Brain microvascular endothelial cell (primary cell): ENCODE measurements at regions not wholly inside any gene's neighbourhood (a gene's known extent, or its start where the extent isn't known, plus 50 kb on each side); places are given as distances from the start of the nearest gene placed in this dataset.

Experiments used
- DNase-seq: peaks from one replicate; pipeline ENCODE4 v3.0.0-alpha.2; 2020
- H3K27ac ChIP-seq: fragments of 250-450 bp; sonication (Bioruptor Pico); 2 replicates; pipeline ENCODE4 v1.5.1; 2020; ENCODE audit warnings: mild to moderate bottlenecking, moderate library complexity
- H3K27me3 ChIP-seq: fragments of 250-450 bp; sonication (Bioruptor Pico); replicated peaks from 2 replicates; pipeline ENCODE4 v1.5.1; 2020; ENCODE audit warnings: mild to moderate bottlenecking
- H3K36me3 ChIP-seq: fragments of 250-450 bp; sonication (Bioruptor Pico); replicated peaks from 2 replicates; pipeline ENCODE4 v1.5.1; 2020; ENCODE audit warnings: mild to moderate bottlenecking
- H3K4me3 ChIP-seq: 2 replicates; pipeline ENCODE4 v1.5.1; 2011; ENCODE audit warnings: low read depth, mild to moderate bottlenecking, control low read depth, low read length, moderate library complexity
- CTCF ChIP-seq: IDR thresholded peaks from 2 replicates; pipeline ENCODE4 v1.5.1; 2011; ENCODE audit warnings: low read depth, mild to moderate bottlenecking, moderate library complexity, low read length, control low read depth, inconsistent platforms; ENCODE audit errors: missing control alignments
- in situ Hi-C: cut with HindIII; loops from 2 replicates; pipeline ENCODE4 v1.10.0; 2017; ENCODE audit warnings: low sequenced_read_pairs, low pct_ligation_motif_present

- no peak for TF ChIP-seq CTCF
- DNase-seq, result no peak
- in situ Hi-C loops, result no loop called here
- Histone ChIP-seq H3K27ac (no peak overlapping the region), H3K36me3 (no peaks in the 10 kb centered on the region), H3K27me3 (no peaks in the 10 kb centered on the region), H3K4me3 (no peak overlapping the region)
Measured at GRCh38 chr4:18666322-18666721, 644.8 kb upstream of the LCORL start.

GRCh38 chr4:18664171-18664570 lies 642.6 kb upstream of the LCORL start:
- no peak for DNase-seq
- H3K27me3 ChIP-seq, result no peaks in the 10 kb centered on the region
- H3K36me3 ChIP-seq, result no peaks in the 10 kb centered on the region
- TF ChIP-seq CTCF, result no peak
- in situ Hi-C loops, result no loop called here
- no peak overlapping the region for H3K27ac ChIP-seq
- H3K4me3 ChIP-seq, result no peak overlapping the region

- no peaks in the 10 kb centered on the region for H3K36me3 ChIP-seq
- H3K27me3 ChIP-seq, result no peaks in the 10 kb centered on the region
- no peak for DNase-seq
- no peak overlapping the region for H3K27ac ChIP-seq
- no peak overlapping the region for H3K4me3 ChIP-seq
- in situ Hi-C loops, result no loop called here
- TF ChIP-seq CTCF, result no peak
Measured at GRCh38 chr4:18645351-18645750, 623.8 kb upstream of the LCORL start.

- no peak overlapping the region for H3K4me3 ChIP-seq
- no peaks in the 10 kb centered on the region for H3K27me3 ChIP-seq
- DNase-seq, result no peak
- no peak overlapping the region for H3K27ac ChIP-seq
- H3K36me3 ChIP-seq, result no peaks in the 10 kb centered on the region
- in situ Hi-C loops, result no loop called here
- no peak for TF ChIP-seq CTCF
Measured at GRCh38 chr4:18641334-18641733, 619.8 kb upstream of the LCORL start.

GRCh38 chr4:18638031-18638430 lies 616.5 kb upstream of the LCORL start:
- in situ Hi-C loops, result no loop called here
- TF ChIP-seq CTCF, result no peak
- DNase-seq, result no peak
- Histone ChIP-seq H3K27ac (no peak overlapping the region), H3K36me3 (no peaks in the 10 kb centered on the region), H3K4me3 (no peak overlapping the region), H3K27me3 (no peaks in the 10 kb centered on the region)

- H3K27me3 ChIP-seq, result no peaks in the 10 kb centered on the region
- H3K36me3 ChIP-seq, result no peaks in the 10 kb centered on the region
- TF ChIP-seq CTCF, result no peak
- no peak overlapping the region for H3K27ac ChIP-seq
- in situ Hi-C loops, result no loop called here
- no peak overlapping the region for H3K4me3 ChIP-seq
- DNase-seq, result no peak
Measured at GRCh38 chr4:18636001-18636585, 614.5 kb upstream of the LCORL start.
